SKM-1 (cell line): ENCODE measurements at regions not wholly inside any gene's neighbourhood (a gene's known extent, or its start where the extent isn't known, plus 50 kb on each side); places are given as distances from the start of the nearest gene placed in this dataset.
"Not testable (repeated sequence)": the region's sequence is repeated elsewhere in the genome, so short reads cannot be mapped to it uniquely, and the experiment has no call there.

Source experiments
- DNase-seq: peaks from one replicate; lab custom pipeline; 2025; ENCODE audit not compliant: unreplicated experiment; lab: John Stamatoyannopoulos, UW

GRCh38 chr3:87503900-87504498 is 227.6 kb upstream of the POU1F1 start:
- peak; percentile 34 for DNase-seq

GRCh38 chr3:87501076-87501475 is 224.7 kb upstream of the POU1F1 start:
- no peak for DNase-seq

- no peak for DNase-seq
Measured at GRCh38 chr3:87498358-87499080, 222.1 kb upstream of the POU1F1 start.

- no peak for DNase-seq
Measured at GRCh38 chr3:87495938-87496337, 219.6 kb upstream of the POU1F1 start.

GRCh38 chr3:87494264-87494663 is 217.9 kb upstream of the POU1F1 start:
- DNase-seq: no peak

- no peak for DNase-seq
Measured at GRCh38 chr3:87491843-87492242, 215.5 kb upstream of the POU1F1 start.

GRCh38 chr3:87489892-87490291 is 213.5 kb upstream of the POU1F1 start:
- no peak for DNase-seq

- no peak for DNase-seq
Measured at GRCh38 chr3:87488765-87489164, 212.4 kb upstream of the POU1F1 start.

- not testable (repeated sequence) for DNase-seq
Measured at GRCh38 chr3:87486635-87487034, 210.3 kb upstream of the POU1F1 start.

GRCh38 chr3:87486115-87486514 is 209.7 kb upstream of the POU1F1 start:
- no peak for DNase-seq

- no peak for DNase-seq
Measured at GRCh38 chr3:87478716-87479115, 202.3 kb upstream of the POU1F1 start.

GRCh38 chr3:87473944-87474343 is 197.6 kb upstream of the POU1F1 start:
- DNase-seq: no peak

- DNase-seq: no peak
Measured at GRCh38 chr3:87468938-87469337, 192.6 kb upstream of the POU1F1 start.

GRCh38 chr3:87468235-87468634 is 191.9 kb upstream of the POU1F1 start:
- no peak for DNase-seq

- no peak for DNase-seq
Measured at GRCh38 chr3:87462228-87462627, 185.8 kb upstream of the POU1F1 start.

GRCh38 chr3:87461443-87461842 is 185.1 kb upstream of the POU1F1 start:
- no peak for DNase-seq

- DNase-seq: no peak
Measured at GRCh38 chr3:87461036-87461435, 184.7 kb upstream of the POU1F1 start.

- DNase-seq: no peak
Measured at GRCh38 chr3:87448558-87448957, 172.2 kb upstream of the POU1F1 start.

GRCh38 chr3:87446849-87447387 is 170.5 kb upstream of the POU1F1 start:
- DNase-seq: no peak

- no peak for DNase-seq
Measured at GRCh38 chr3:87442470-87442869, 166.1 kb upstream of the POU1F1 start.

- no peak for DNase-seq
Measured at GRCh38 chr3:87437765-87438164, 161.4 kb upstream of the POU1F1 start.

- DNase-seq: no peak
Measured at GRCh38 chr3:87436781-87437543, 160.6 kb upstream of the POU1F1 start.
